Esophagus squamous epithelium (tissue), 5 donors: ENCODE measurements at regions not wholly inside any gene's neighbourhood (a gene's known extent, or its start where the extent isn't known, plus 50 kb on each side); places are given as distances from the start of the nearest gene placed in this dataset.

Experiments
- DNase-seq: peaks from one replicate; lab custom pipeline; 2025; lab: John Stamatoyannopoulos, UW
- H3K27ac ChIP-seq, 4 donors: fragments of 200-600 bp; sonication (generic); one replicate each; pipeline ENCODE4 v1.5.1; 2016 to 2019; ENCODE audit warnings: mild to moderate bottlenecking in 1 of 4
- H3K27me3 ChIP-seq, 4 donors: fragments of 200-600 bp; sonication (generic); 1 replicate in 3 of 4; 2 replicates in 1 of 4; pipeline versions ENCODE4 v1.5.1 to v1.6.0; 2017 to 2021; ENCODE audit warnings: antibody characterized with exemption in 1 of 4
- H3K36me3 ChIP-seq, 3 donors: fragments of 200-600 bp; sonication (generic); one replicate each; pipeline ENCODE4 v1.5.1; 2016 to 2019
- H3K4me1 ChIP-seq, 3 donors: fragments of 200-600 bp; sonication (generic); one replicate each; pipeline ENCODE4 v1.5.1; 2017 to 2019
- H3K4me3 ChIP-seq, 4 donors: fragments of 200-600 bp; sonication (generic); 1 replicate in 3 of 4; 2 replicates in 1 of 4; pipeline ENCODE4 v1.5.1; 2016 to 2019; ENCODE audit warnings: mild to moderate bottlenecking in 2 of 4, moderate library complexity in 1 of 4
- H3K9me3 ChIP-seq, 3 donors: fragments of 200-600 bp; sonication (generic); one replicate each; pipeline ENCODE4 v1.5.1; 2016 to 2019
- POLR2A ChIP-seq, 4 donors: fragments of 450-650 bp; IDR thresholded peaks; one replicate each; pipeline ENCODE4 v1.6.1; 2017; ENCODE audit warnings: antibody characterized with exemption in 4 of 4, mild to moderate bottlenecking in 4 of 4, moderate library complexity in 3 of 4
- WGBS, 2 donors: methylation state at CpG; one replicate each; pipeline ENCODE4 v1.1.5; 2018; 5-methylcytosine and 5-hydroxymethylcytosine counted together
- intact Hi-C: fragments of 100-400 bp; cut with DNase I; formaldehyde crosslinking; loops from one replicate; pipeline ENCODE4 v1.15.0; 2022
- TF ChIP-seq, protein P1 (sequence below), 6 experiments: fragments of 450-650 bp in 4 of 6; fragments of 200-600 bp in 2 of 6; sonication (generic) in 2 of 6; IDR thresholded peaks; one replicate each; pipeline ENCODE4 v1.5.1; 2016 to 2019; ENCODE audit warnings: antibody characterized with exemption in 6 of 6, mild to moderate bottlenecking in 4 of 6, moderate library complexity in 4 of 6
- donor health status: DM: yes; HTN: yes; CAD: no.

DNA sequence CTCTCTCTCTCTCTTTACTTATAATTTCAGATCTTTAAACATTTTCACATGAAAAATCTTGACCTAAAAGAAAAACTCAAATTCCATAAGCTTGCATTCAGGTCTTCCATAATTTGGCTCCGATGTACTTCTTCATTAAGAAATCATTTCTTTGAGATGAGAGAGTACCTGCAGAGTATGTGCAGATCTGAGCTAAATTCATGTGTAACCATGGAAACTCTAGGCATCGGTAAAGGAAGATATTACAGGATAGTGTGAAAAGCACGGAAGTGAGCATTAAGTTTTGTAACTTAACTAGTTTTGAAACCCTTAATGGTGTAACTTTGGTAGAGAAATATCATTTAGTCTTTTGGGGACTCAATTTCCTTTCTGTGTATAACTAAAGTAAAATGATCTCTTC, 295.9 kb upstream of the SOX4 start:
- Histone ChIP-seq H3K4me3 (no peak overlapping the region), H3K36me3 (no peaks in the 10 kb centered on the region), H3K9me3 (peaks cover 0 to 15% (median 0%) of the 10 kb centered on the region in 3 donors), H3K27me3 (no peaks in the 10 kb centered on the region), H3K4me1 (no peaks in the 10 kb centered on the region), H3K27ac (no peak overlapping the region)
- DNase-seq, result no peak
- WGBS, 2 donors, result 81 to 91% methylated on average over 3 of the region's 3 CpGs
- TF ChIP-seq, protein P1, sequence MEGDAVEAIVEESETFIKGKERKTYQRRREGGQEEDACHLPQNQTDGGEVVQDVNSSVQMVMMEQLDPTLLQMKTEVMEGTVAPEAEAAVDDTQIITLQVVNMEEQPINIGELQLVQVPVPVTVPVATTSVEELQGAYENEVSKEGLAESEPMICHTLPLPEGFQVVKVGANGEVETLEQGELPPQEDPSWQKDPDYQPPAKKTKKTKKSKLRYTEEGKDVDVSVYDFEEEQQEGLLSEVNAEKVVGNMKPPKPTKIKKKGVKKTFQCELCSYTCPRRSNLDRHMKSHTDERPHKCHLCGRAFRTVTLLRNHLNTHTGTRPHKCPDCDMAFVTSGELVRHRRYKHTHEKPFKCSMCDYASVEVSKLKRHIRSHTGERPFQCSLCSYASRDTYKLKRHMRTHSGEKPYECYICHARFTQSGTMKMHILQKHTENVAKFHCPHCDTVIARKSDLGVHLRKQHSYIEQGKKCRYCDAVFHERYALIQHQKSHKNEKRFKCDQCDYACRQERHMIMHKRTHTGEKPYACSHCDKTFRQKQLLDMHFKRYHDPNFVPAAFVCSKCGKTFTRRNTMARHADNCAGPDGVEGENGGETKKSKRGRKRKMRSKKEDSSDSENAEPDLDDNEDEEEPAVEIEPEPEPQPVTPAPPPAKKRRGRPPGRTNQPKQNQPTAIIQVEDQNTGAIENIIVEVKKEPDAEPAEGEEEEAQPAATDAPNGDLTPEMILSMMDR (IDR thresholded peaks at IDR 0.05), result no peak
- TF ChIP-seq POLR2A (IDR thresholded peaks at IDR 0.05), result no peak
- intact Hi-C loops, result no loop called here

DNA sequence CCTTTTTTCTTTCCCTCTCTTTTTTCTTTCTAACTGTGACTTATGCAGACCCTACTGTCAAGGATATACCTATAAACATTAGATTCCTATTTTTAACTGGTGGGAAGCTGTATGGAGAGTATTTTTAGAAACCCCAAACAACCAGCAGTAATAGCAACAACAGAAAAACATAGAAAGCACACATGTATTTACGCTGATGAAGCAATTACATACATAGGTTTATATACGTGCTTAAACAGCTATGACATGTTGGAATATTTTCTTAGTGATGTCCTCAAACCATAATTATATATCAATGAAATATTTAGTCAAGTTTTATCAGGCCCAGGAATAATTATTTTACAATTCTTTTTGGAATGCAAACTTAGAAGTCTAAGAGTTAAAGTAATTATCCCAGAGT, 294.3 kb upstream of the SOX4 start:
- Histone ChIP-seq H3K4me3 (no peak overlapping the region), H3K27ac (no peak overlapping the region), H3K4me1 (no peaks in the 10 kb centered on the region), H3K27me3 (no peaks in the 10 kb centered on the region), H3K9me3 (peaks cover 0 to 21% (median 0%) of the 10 kb centered on the region in 3 donors), H3K36me3 (no peaks in the 10 kb centered on the region)
- intact Hi-C loops, result no loop called here
- WGBS, 2 donors, result 67 to 76% methylated on average over 2 of the region's 2 CpGs
- TF ChIP-seq, protein P1 (IDR thresholded peaks at IDR 0.05), result no peak
- no peak for TF ChIP-seq POLR2A (IDR thresholded peaks at IDR 0.05)
- DNase-seq, result no peak

DNA sequence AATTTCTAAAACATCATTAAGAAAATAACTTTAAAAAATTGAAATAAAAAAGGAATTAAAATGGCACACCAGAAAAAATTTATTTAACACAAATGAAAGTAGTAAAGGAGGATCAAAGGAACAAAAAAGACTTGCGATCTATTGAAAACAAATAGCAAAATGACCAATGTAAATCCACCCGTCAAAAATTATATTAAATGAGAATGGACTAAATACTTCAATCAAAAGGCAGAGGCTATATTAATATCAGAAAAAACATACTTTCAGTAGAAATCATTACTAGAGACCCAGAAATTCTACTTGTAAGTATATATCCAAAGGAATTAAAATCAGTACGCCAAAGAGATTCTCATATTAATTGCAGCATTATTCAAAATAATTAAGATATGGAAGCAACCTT, 293.1 kb upstream of the SOX4 start:
- no peaks in the 10 kb centered on the region for H3K4me1 ChIP-seq
- no peaks in the 10 kb centered on the region for H3K27me3 ChIP-seq
- DNase-seq, result no peak
- no peaks in the 10 kb centered on the region for H3K36me3 ChIP-seq
- 77 to 95% methylated on average over 3 of the region's 3 CpGs for WGBS, 2 donors
- intact Hi-C loops, result no loop called here
- peaks cover 0 to 21% (median 0%) of the 10 kb centered on the region in 3 donors for H3K9me3 ChIP-seq
- no peak for TF ChIP-seq POLR2A (IDR thresholded peaks at IDR 0.05)
- TF ChIP-seq, protein P1 (IDR thresholded peaks at IDR 0.05), result no peak
- no peak overlapping the region for H3K4me3 ChIP-seq
- no peak overlapping the region for H3K27ac ChIP-seq

DNA sequence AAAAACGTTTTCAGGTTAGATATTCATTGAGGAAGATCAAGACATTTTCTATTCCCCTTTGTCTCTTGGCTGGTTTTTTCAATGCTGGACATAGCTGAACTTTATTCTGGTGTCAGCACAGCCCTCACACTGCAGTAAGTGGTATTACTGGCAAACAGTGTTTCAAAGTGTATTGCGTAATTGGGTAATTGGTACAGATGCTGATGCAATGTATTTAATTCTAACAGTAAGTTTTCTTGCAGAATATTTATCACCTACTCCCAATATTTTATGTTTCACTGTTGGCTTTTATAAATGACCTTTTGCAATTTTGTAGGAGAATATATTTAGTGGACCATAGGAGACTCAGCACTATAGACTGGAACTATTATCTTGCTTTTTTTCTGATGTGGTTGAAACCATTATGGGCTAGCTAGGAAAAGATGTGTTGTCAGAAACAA, 287.6 kb upstream of the SOX4 start:
- 75 to 81% methylated on average over 2 of the region's 2 CpGs for WGBS, 2 donors
- Histone ChIP-seq H3K36me3 (no peaks in the 10 kb centered on the region), H3K4me1 (peaks cover 0 to 6% (median 0%) of the 10 kb centered on the region in 3 donors), H3K4me3 (no peak overlapping the region), H3K9me3 (peaks cover 0 to 15% (median 0%) of the 10 kb centered on the region in 3 donors), H3K27me3 (peaks cover 0 to 5% (median 0%) of the 10 kb centered on the region in 4 donors), H3K27ac (no peak overlapping the region)
- no peak for DNase-seq
- intact Hi-C loops, result no loop called here
- TF ChIP-seq POLR2A (IDR thresholded peaks at IDR 0.05), result no peak
- TF ChIP-seq, protein P1 (IDR thresholded peaks at IDR 0.05), result no peak

DNA sequence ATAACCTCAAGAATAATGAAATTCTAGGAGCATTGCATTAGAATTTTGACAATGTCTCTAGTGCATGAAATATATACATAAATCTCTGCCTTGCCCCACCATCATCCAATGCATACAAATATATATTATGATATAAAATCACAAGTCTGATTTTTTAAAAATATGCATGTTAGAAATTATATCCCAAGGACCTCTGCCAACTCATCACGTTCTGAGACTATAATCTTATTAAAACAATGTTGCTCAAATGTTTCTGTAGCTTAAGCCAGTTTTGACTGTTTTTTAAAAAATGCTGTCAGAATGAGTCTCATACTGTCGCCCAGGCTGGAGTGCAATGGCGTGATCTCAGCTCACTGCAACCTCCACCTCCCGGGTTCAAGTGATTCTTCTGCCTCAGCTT, 287.0 kb upstream of the SOX4 start:
- H3K36me3 ChIP-seq, result no peaks in the 10 kb centered on the region
- WGBS, 2 donors, result 72 to 73% methylated on average over 4 of the region's 4 CpGs
- intact Hi-C loops, result no loop called here
- peaks cover 0 to 9% (median 0%) of the 10 kb centered on the region in 3 donors for H3K9me3 ChIP-seq
- no peak for DNase-seq
- no peak overlapping the region for H3K4me3 ChIP-seq
- H3K4me1 ChIP-seq, result peaks cover 0 to 6% (median 0%) of the 10 kb centered on the region in 3 donors
- no peak for TF ChIP-seq POLR2A (IDR thresholded peaks at IDR 0.05)
- TF ChIP-seq, protein P1 (IDR thresholded peaks at IDR 0.05), result no peak
- H3K27me3 ChIP-seq, result peaks cover 0 to 5% (median 0%) of the 10 kb centered on the region in 4 donors
- no peak overlapping the region for H3K27ac ChIP-seq
